ENCODE measurements at regions not wholly inside any gene's neighbourhood (a gene's known extent, or its start where the extent isn't known, plus 50 kb on each side); places are given as distances from the start of the nearest gene placed in this dataset.
A peak's percentile ranks its signal among the peaks of the same experiment; 100 is the strongest.
"Not testable (repeated sequence)": the region's sequence is repeated elsewhere in the genome, so short reads cannot be mapped to it uniquely, and the experiment has no call there.

- WGBS, 2 experiments (ENCODE audit: extremely low coverage in 1 of 2, insufficient coverage in 1 of 2, insufficient read length in 1 of 2, insufficient replicate concordance in 2 of 2, low coverage in 1 of 2, low lambda C conversion rate in 2 of 2, missing lambda C conversion rate in 1 of 2): 84% methylated on average over 2 of the region's 2 CpGs; no CpG with 5 or more reads in 1 of the 2 experiments
- H3K79me1 ChIP-seq (ENCODE audit: low read depth, low read length); H3K23ac ChIP-seq (ENCODE audit: insufficient read length); H2AFZ ChIP-seq (ENCODE audit: low read length); H3K9me3 ChIP-seq (ENCODE audit: insufficient read depth in 2 of 2, low read depth in 1 of 2, low read length in 1 of 2); H3K23me2 ChIP-seq (ENCODE audit: low read depth, low read length); H3K4me1 ChIP-seq (replicated peaks in 1 of 4; ENCODE audit: control insufficient read depth in 3 of 4, insufficient read depth in 4 of 4, low read length in 3 of 4); H4K91ac ChIP-seq (replicated peaks; ENCODE audit: insufficient read length, low read length); H3K14ac ChIP-seq (ENCODE audit: insufficient read length); H3K4ac ChIP-seq (replicated peaks; ENCODE audit: insufficient read length, low read depth, low read length); H2BK12ac ChIP-seq (ENCODE audit: low read depth, low read length); POLR2A ChIA-PET (ENCODE audit: partially characterized antibody); H3K79me2 ChIP-seq (ENCODE audit: control insufficient read depth in 1 of 2, insufficient read depth in 2 of 2, low read length in 2 of 2); H4K5ac ChIP-seq (ENCODE audit: insufficient read length, low read depth, low read length); DNase-seq (ENCODE audit: low read depth in 1 of 2, low spot score in 2 of 2); H2BK20ac ChIP-seq (ENCODE audit: low read length); H3K27me3 ChIP-seq (replicated peaks in 1 of 4; ENCODE audit: control insufficient read depth in 3 of 4, extremely low read depth in 1 of 4, insufficient read depth in 3 of 4, low read length in 3 of 4); H2BK15ac ChIP-seq (ENCODE audit: low read length); H3K27ac ChIP-seq (ENCODE audit: low read depth, low read length); H3K4me3 ChIP-seq (ENCODE audit: extremely low read depth in 1 of 4, insufficient read depth in 2 of 4, low read depth in 3 of 4, low read length in 4 of 4); H2BK120ac ChIP-seq (replicated peaks; ENCODE audit: low read depth, low read length); H2AK5ac ChIP-seq (ENCODE audit: low read depth, low read length); H3K18ac ChIP-seq (ENCODE audit: extremely low read depth, low read length); H3K4me2 ChIP-seq (ENCODE audit: insufficient read depth in 1 of 2, low read depth in 2 of 2, low read length in 2 of 2); H4K8ac ChIP-seq (ENCODE audit: extremely low read depth, insufficient read depth, low read length); H4K20me1 ChIP-seq (replicated peaks in 1 of 2; ENCODE audit: control insufficient read depth in 1 of 2, insufficient read depth in 2 of 2, low read length in 2 of 2); H2BK5ac ChIP-seq (ENCODE audit: low read depth, low read length); H3K9ac ChIP-seq (replicated peaks in 1 of 4; ENCODE audit: extremely low read depth in 1 of 4, low read depth in 3 of 4, low read length in 3 of 4); H3K56ac ChIP-seq (replicated peaks; ENCODE audit: insufficient read length, low read depth, low read length); H3K36me3 ChIP-seq (ENCODE audit: control insufficient read depth in 2 of 4, insufficient read depth in 4 of 4, low read length in 3 of 4): not testable (repeated sequence)
- TF ChIP-seq CTCF (IDR thresholded peaks at IDR 0.05; ENCODE audit: control extremely low read depth in 1 of 3, insufficient read depth in 1 of 3, low read depth in 1 of 3, low read length in 3 of 3) (peak in 1 of 3 experiments; percentile 4; a peak in 1 of 4 replicates), RAD21 (IDR thresholded peaks at IDR 0.05 in 1 of 2, conservative IDR thresholded peaks at IDR 0.05 in 1 of 2; ENCODE audit: low read depth in 2 of 2, low read length in 2 of 2) (peak; percentile 27 to 28; a peak in 2 of 4 replicates)
- CTCF ChIA-PET (ENCODE audit: partially characterized antibody): interaction anchor here (0.6 to 15.2 kb wide), 8 partner anchors 41 to 239 kb away, joined by 3 to 352 read pairs (median 4); no protein-coding TSS in a partner anchor
- FAIRE-seq: peak; percentile 19
Observed at GRCh38 chr7:51373607-51374006, 57.0 kb upstream of the COBL start.

Data from H1 (cell line).